SK-N-DZ (cell line): ENCODE measurements at regions not wholly inside any gene's neighbourhood (a gene's known extent, or its start where the extent isn't known, plus 50 kb on each side); places are given as distances from the start of the nearest gene placed in this dataset.

ENCODE experiments used
- DNase-seq: peaks from one replicate; pipeline ENCODE4 v3.0.0-alpha.2; 2015; ENCODE audit warnings: low spot score

GRCh38 chr4:126221282-126221681 lies 906.5 kb downstream of the FAT4 start:
- no peak for DNase-seq

GRCh38 chr4:126221717-126222340 lies 907.1 kb downstream of the FAT4 start:
- no peak for DNase-seq

GRCh38 chr4:126223784-126224407 lies 909.1 kb downstream of the FAT4 start:
- DNase-seq: no peak

- DNase-seq: no peak
These were observed 912.7 kb downstream of the FAT4 start for GRCh38 chr4:126227428-126227827.

GRCh38 chr4:126230269-126230668 lies 915.5 kb downstream of the FAT4 start:
- DNase-seq: no peak

- no peak for DNase-seq
These were observed 918.7 kb downstream of the FAT4 start for GRCh38 chr4:126233483-126233882.

- peak; percentile 14 for DNase-seq
These were observed 923.3 kb downstream of the FAT4 start for GRCh38 chr4:126238013-126238412.

GRCh38 chr4:126241634-126242033 lies 926.9 kb downstream of the FAT4 start:
- DNase-seq: no peak

GRCh38 chr4:126242679-126243390 lies 928.1 kb downstream of the FAT4 start:
- no peak for DNase-seq

- DNase-seq: no peak
These were observed 932.7 kb downstream of the FAT4 start for GRCh38 chr4:126247409-126247808.

GRCh38 chr4:126250006-126250405 lies 935.3 kb downstream of the FAT4 start:
- no peak for DNase-seq

- DNase-seq: no peak
These were observed 936.4 kb downstream of the FAT4 start for GRCh38 chr4:126251169-126251568.

- no peak for DNase-seq
These were observed 947.9 kb downstream of the FAT4 start for GRCh38 chr4:126262665-126263064.

- DNase-seq: no peak
These were observed 950.1 kb downstream of the FAT4 start for GRCh38 chr4:126264839-126265238.

- DNase-seq: no peak
These were observed 951.1 kb downstream of the FAT4 start for GRCh38 chr4:126265888-126266287.

GRCh38 chr4:126267689-126268088 lies 952.9 kb downstream of the FAT4 start:
- DNase-seq: no peak

- DNase-seq: no peak
These were observed 953.4 kb downstream of the FAT4 start for GRCh38 chr4:126268106-126268505.

GRCh38 chr4:126269106-126269505 lies 954.4 kb downstream of the FAT4 start:
- no peak for DNase-seq

- no peak for DNase-seq
These were observed 956.5 kb downstream of the FAT4 start for GRCh38 chr4:126271292-126271691.

GRCh38 chr4:126273746-126274145 lies 959.0 kb downstream of the FAT4 start:
- DNase-seq: no peak

- no peak for DNase-seq
These were observed 977.1 kb downstream of the FAT4 start for GRCh38 chr4:126291886-126292285.

- DNase-seq: no peak
These were observed 983.5 kb downstream of the FAT4 start for GRCh38 chr4:126298271-126298670.
